OCI-LY3 (cell line): ENCODE measurements at regions not wholly inside any gene's neighbourhood (a gene's known extent, or its start where the extent isn't known, plus 50 kb on each side); places are given as distances from the start of the nearest gene placed in this dataset.

ENCODE experiments used
- H2AFZ ChIP-seq: fragments of 200-600, 300-600 bp; shearing (Covaris generic); 2 replicates; pipeline ENCODE4 v1.6.0; 2014; ENCODE audit warnings: antibody characterized with exemption, low read depth, low read length
- H3K27ac ChIP-seq: fragments of 200-600, 300-600 bp; sonication (generic); 2 replicates; pipeline ENCODE4 v1.5.1; 2014; ENCODE audit warnings: mild to moderate bottlenecking, low read length, moderate library complexity, mixed read lengths
- H3K27me3 ChIP-seq: fragments of 200-600, 300-600 bp; sonication (generic); 2 replicates; pipeline ENCODE4 v1.6.1; 2014; ENCODE audit warnings: low read depth, low read length, mixed read lengths
- H3K36me3 ChIP-seq: fragments of 200-600, 300-600 bp; sonication (generic); replicated peaks from 2 replicates; pipeline ENCODE3; 2014; ENCODE audit warnings: low read depth, low read length, mixed read lengths
- H3K4me1 ChIP-seq: fragments of 300-600, 200-600 bp; sonication (generic); 2 replicates; pipeline ENCODE4 v1.6.1; 2014; ENCODE audit warnings: low read length, mixed read lengths
- H3K4me2 ChIP-seq: fragments of 200-600, 300-600 bp; sonication (generic); 2 replicates; pipeline ENCODE4 v1.6.1; 2014; ENCODE audit warnings: low read length, mixed read lengths
- H3K4me3 ChIP-seq: fragments of 300-600, 200-600 bp; sonication (generic); 2 replicates; pipeline ENCODE4 v1.5.1; 2014; ENCODE audit warnings: antibody characterized with exemption, mild to moderate bottlenecking, low read length, moderate library complexity
- H3K79me2 ChIP-seq: fragments of 300-600, 200-600 bp; shearing (Covaris generic); 2 replicates; pipeline ENCODE4 v1.6.1; 2014; ENCODE audit warnings: mild to moderate bottlenecking, low read length, mixed read lengths
- H3K9ac ChIP-seq: fragments of 300-600, 200-600 bp; shearing (Covaris generic); 2 replicates; pipeline ENCODE4 v1.6.0; 2014; ENCODE audit warnings: mild to moderate bottlenecking, low read length, moderate library complexity
- H3K9me3 ChIP-seq: fragments of 200-600, 300-600 bp; shearing (Covaris generic); 2 replicates; pipeline ENCODE4 v1.6.1; 2014; ENCODE audit warnings: low read length, mixed read lengths; ENCODE audit not compliant: insufficient read depth
- H4K20me1 ChIP-seq: fragments of 200-600, 300-600 bp; sonication (generic); 2 replicates; pipeline ENCODE4 v1.6.1; 2016; ENCODE audit warnings: low read length, mixed read lengths; ENCODE audit not compliant: insufficient read depth
- CTCF ChIP-seq: fragments of 200-600, 300-600 bp; sonication (generic); IDR thresholded peaks from 2 replicates; pipeline ENCODE4 v1.5.1; 2014; ENCODE audit warnings: antibody characterized with exemption, low read length, low read depth
- EZH2phosphoT487 ChIP-seq: fragments of 200-600 bp; shearing (Covaris generic); IDR thresholded peaks from 2 replicates; pipeline ENCODE4 v1.6.1; 2018; ENCODE audit warnings: antibody characterized with exemption, mixed run types, low read depth

- H4K20me1 ChIP-seq: no peaks in the 10 kb centered on the region
- no peaks in the 10 kb centered on the region for H3K79me2 ChIP-seq
- H3K9me3 ChIP-seq: no peaks in the 10 kb centered on the region
- H3K4me1 ChIP-seq: peaks cover 10% of the 10 kb centered on the region; the same call in 1 of the 2 replicates
- no peak overlapping the region for H3K4me3 ChIP-seq
- H3K36me3 ChIP-seq: no peaks in the 10 kb centered on the region
- H3K9ac ChIP-seq: no peak overlapping the region
- H3K4me2 ChIP-seq: no peak overlapping the region
- no peak overlapping the region for H3K27ac ChIP-seq
- H3K27me3 ChIP-seq: no peaks in the 10 kb centered on the region
- H2AFZ ChIP-seq: no peak overlapping the region
- TF ChIP-seq EZH2phosphoT487 (no peak), CTCF (no peak)
Observed at GRCh38 chr7:115218076-115218475, 296.2 kb downstream of the MDFIC start.

- no peaks in the 10 kb centered on the region for H3K36me3 ChIP-seq
- H4K20me1 ChIP-seq: no peaks in the 10 kb centered on the region
- H3K79me2 ChIP-seq: no peaks in the 10 kb centered on the region
- no peaks in the 10 kb centered on the region for H3K27me3 ChIP-seq
- TF ChIP-seq EZH2phosphoT487 (no peak), CTCF (peak; percentile 73)
- no peak overlapping the region for H3K9ac ChIP-seq
- H3K4me1 ChIP-seq: peaks cover 10% of the 10 kb centered on the region; the same call in 1 of the 2 replicates
- no peak overlapping the region for H3K4me3 ChIP-seq
- no peak overlapping the region for H3K4me2 ChIP-seq
- no peak overlapping the region for H2AFZ ChIP-seq
- no peak overlapping the region for H3K27ac ChIP-seq
- H3K9me3 ChIP-seq: no peaks in the 10 kb centered on the region
Observed at GRCh38 chr7:115217373-115217772, 295.5 kb downstream of the MDFIC start.

GRCh38 chr7:115216652-115217051, 294.8 kb downstream of the MDFIC start:
- Histone ChIP-seq H3K4me1 (peaks cover 10% of the 10 kb centered on the region; the same call in 1 of the 2 replicates), H3K79me2 (no peaks in the 10 kb centered on the region), H3K27ac (no peak overlapping the region), H3K36me3 (no peaks in the 10 kb centered on the region), H4K20me1 (no peaks in the 10 kb centered on the region), H3K27me3 (no peaks in the 10 kb centered on the region), H3K9ac (no peak overlapping the region), H3K4me2 (no peak overlapping the region), H2AFZ (no peak overlapping the region), H3K4me3 (no peak overlapping the region), H3K9me3 (no peaks in the 10 kb centered on the region)
- TF ChIP-seq CTCF: no peak
- no peak for TF ChIP-seq EZH2phosphoT487

GRCh38 chr7:115211171-115211570, 289.3 kb downstream of the MDFIC start:
- Histone ChIP-seq H3K9ac (no peak overlapping the region), H3K36me3 (no peaks in the 10 kb centered on the region), H3K79me2 (no peaks in the 10 kb centered on the region), H3K4me2 (no peak overlapping the region), H4K20me1 (no peaks in the 10 kb centered on the region), H3K9me3 (peaks cover 10% of the 10 kb centered on the region; the same call in 1 of the 2 replicates), H3K4me3 (no peak overlapping the region), H3K27me3 (no peaks in the 10 kb centered on the region), H3K4me1 (peaks cover 8% of the 10 kb centered on the region), H3K27ac (no peak overlapping the region), H2AFZ (no peak overlapping the region)
- TF ChIP-seq CTCF (no peak), EZH2phosphoT487 (no peak)
